Testis (tissue), 2 donors: ENCODE measurements at regions not wholly inside any gene's neighbourhood (a gene's known extent, or its start where the extent isn't known, plus 50 kb on each side); places are given as distances from the start of the nearest gene placed in this dataset.

Source experiments
- DNase-seq: peaks from one replicate; pipeline ENCODE4 v3.0.0-alpha.2; 2019
- H3K27ac ChIP-seq, 2 donors: fragments of 200-600 bp; sonication (generic); one replicate each; pipeline ENCODE4 v1.5.1; 2019
- H3K27me3 ChIP-seq: fragments of 200-600 bp; sonication (generic); one replicate; pipeline ENCODE4 v1.5.1; 2019
- H3K36me3 ChIP-seq: fragments of 200-600 bp; sonication (generic); one replicate; pipeline ENCODE4 v1.5.1; 2017; ENCODE audit warnings: low read depth; ENCODE audit errors: missing control alignments
- H3K4me1 ChIP-seq: fragments of 200-600 bp; sonication (generic); one replicate; pipeline ENCODE4 v1.5.1; 2019
- H3K4me3 ChIP-seq, 2 donors: fragments of 200-600 bp; sonication (generic); one replicate each; pipeline ENCODE4 v1.5.1; 2017 to 2019
- H3K9me3 ChIP-seq: fragments of 200-600 bp; sonication (generic); one replicate; pipeline ENCODE4 v1.5.1; 2017
- CTCF ChIP-seq, 3 experiments: fragments of 450-650 bp in 2 of 3; fragments of 200-600 bp in 1 of 3; sonication (generic) in 1 of 3; IDR thresholded peaks; one replicate each; pipeline ENCODE4 v1.5.1; 2016 to 2019; ENCODE audit warnings: antibody characterized with exemption in 3 of 3, mild to moderate bottlenecking in 2 of 3, moderate library complexity in 1 of 3
- POLR2A ChIP-seq: fragments of 450-650 bp; IDR thresholded peaks from one replicate; pipeline ENCODE4 v1.6.1; 2017; ENCODE audit warnings: antibody characterized with exemption, mild to moderate bottlenecking, moderate library complexity
- WGBS, 2 donors: methylation state at CpG; one replicate each; pipeline ENCODE4 v1.1.5; 2018; 5-methylcytosine and 5-hydroxymethylcytosine counted together
- intact Hi-C: fragments of 100-400 bp; cut with DNase I; formaldehyde crosslinking; loops from one replicate; pipeline ENCODE4 v1.15.1; 2023; ENCODE audit warnings: low total_unique reads

DNA sequence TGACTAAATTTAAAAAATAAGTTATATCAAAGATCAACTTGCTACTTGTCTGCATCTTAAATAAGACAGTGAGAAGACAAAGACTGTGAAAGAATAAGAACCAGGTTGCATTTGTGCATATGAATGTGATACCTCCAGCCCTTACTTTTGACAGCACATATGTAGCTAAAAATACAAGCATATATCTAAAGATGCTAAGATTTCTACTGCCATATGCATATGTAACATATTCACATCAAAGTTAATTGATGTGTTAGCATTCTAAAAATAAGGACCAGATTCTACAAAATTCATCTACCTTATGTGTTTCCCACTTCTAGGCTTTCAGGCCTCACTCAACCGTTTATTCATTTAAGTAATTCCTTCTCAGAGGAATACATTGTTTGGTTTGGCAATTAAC lies 1120.3 kb upstream of the LRRTM3 start:
- Histone ChIP-seq H3K27ac (no peak overlapping the region), H3K4me3 (no peak overlapping the region), H3K4me1 (no peaks in the 10 kb centered on the region), H3K27me3 (no peaks in the 10 kb centered on the region), H3K36me3 (no peaks in the 10 kb centered on the region), H3K9me3 (no peaks in the 10 kb centered on the region)
- WGBS, 2 donors, result 37 to 54% methylated on average over 1 of the region's 1 CpG
- intact Hi-C loops, result no loop called here
- DNase-seq, result no peak
- TF ChIP-seq POLR2A, result no peak
- no peak for TF ChIP-seq CTCF (IDR thresholded peaks at IDR 0.05)

- no peaks in the 10 kb centered on the region for H3K27me3 ChIP-seq
- no peaks in the 10 kb centered on the region for H3K9me3 ChIP-seq
- TF ChIP-seq POLR2A (no peak), CTCF (IDR thresholded peaks at IDR 0.05) (no peak)
- intact Hi-C loops, result no loop called here
- no peak overlapping the region for H3K27ac ChIP-seq
- no peaks in the 10 kb centered on the region for H3K4me1 ChIP-seq
- no peaks in the 10 kb centered on the region for H3K36me3 ChIP-seq
- no peak overlapping the region for H3K4me3 ChIP-seq
- 45 to 73% methylated on average over 1 of the region's 1 CpG for WGBS, 2 donors
- no peak for DNase-seq
Observed at GRCh38 chr10:65805993-65806392, 1119.8 kb upstream of the LRRTM3 start.

GRCh38 chr10:65808687-65809333 lies 1117.0 kb upstream of the LRRTM3 start:
- Histone ChIP-seq H3K27me3 (no peaks in the 10 kb centered on the region), H3K4me1 (no peaks in the 10 kb centered on the region), H3K4me3 (no peak overlapping the region), H3K9me3 (no peaks in the 10 kb centered on the region), H3K36me3 (no peaks in the 10 kb centered on the region), H3K27ac (no peak overlapping the region)
- WGBS, 2 donors, result 88 to 92% methylated on average over 3 of the region's 3 CpGs
- TF ChIP-seq CTCF (IDR thresholded peaks at IDR 0.05) (no peak), POLR2A (no peak)
- no peak for DNase-seq
- intact Hi-C loops, result no loop called here

DNA sequence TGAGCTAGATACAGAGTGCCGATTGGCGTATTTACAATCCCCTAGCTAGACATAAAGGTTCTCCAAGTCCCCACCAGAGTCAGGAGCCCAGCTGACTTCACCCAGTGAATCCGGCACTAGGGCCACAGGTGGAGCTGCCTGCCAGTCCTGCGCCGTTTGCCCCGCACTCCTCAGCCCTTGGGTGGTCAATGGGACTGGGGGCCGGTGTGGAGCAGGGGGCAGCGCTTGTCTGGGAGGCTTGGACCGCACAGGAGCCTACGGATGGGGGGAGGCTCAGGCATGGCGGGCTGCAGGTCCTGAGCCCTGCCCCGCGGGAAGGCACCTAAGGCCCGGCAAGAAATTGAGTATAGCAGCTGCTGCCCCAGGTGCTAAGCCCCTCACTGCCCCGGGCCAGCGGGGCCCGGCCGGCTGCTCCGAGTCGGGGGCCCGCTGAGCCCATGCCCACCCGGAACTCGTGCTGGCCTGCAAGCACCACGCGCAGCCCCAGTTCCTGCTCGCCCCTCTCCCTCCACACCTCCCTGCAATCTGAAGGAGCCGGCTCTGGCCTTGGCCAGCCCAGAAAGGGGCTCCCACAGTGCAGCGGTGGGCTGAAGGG lies 1113.8 kb upstream of the LRRTM3 start:
- WGBS, 2 donors, result 74 to 85% methylated on average over 17 to 27 of the region's 28 CpGs
- H3K27me3 ChIP-seq, result no peaks in the 10 kb centered on the region
- no peaks in the 10 kb centered on the region for H3K4me1 ChIP-seq
- no peaks in the 10 kb centered on the region for H3K9me3 ChIP-seq
- intact Hi-C loops, result no loop called here
- H3K4me3 ChIP-seq, result peak overlapping the region in 1 of 2 donors; percentile 46
- no peaks in the 10 kb centered on the region for H3K36me3 ChIP-seq
- TF ChIP-seq POLR2A (no peak), CTCF (IDR thresholded peaks at IDR 0.05) (no peak)
- H3K27ac ChIP-seq, result no peak overlapping the region
- peak; percentile 30 for DNase-seq

GRCh38 chr10:65816536-65816935 lies 1109.3 kb upstream of the LRRTM3 start:
- Histone ChIP-seq H3K36me3 (no peaks in the 10 kb centered on the region), H3K4me1 (no peaks in the 10 kb centered on the region), H3K9me3 (no peaks in the 10 kb centered on the region), H3K27ac (no peak overlapping the region), H3K4me3 (no peak overlapping the region), H3K27me3 (no peaks in the 10 kb centered on the region)
- intact Hi-C loops, result no loop called here
- no peak for DNase-seq
- TF ChIP-seq POLR2A (no peak), CTCF (IDR thresholded peaks at IDR 0.05) (no peak)
- 24 to 39% methylated on average over 1 of the region's 1 CpG for WGBS, 2 donors
